ENCODE measurements at regions not wholly inside any gene's neighbourhood (a gene's known extent, or its start where the extent isn't known, plus 50 kb on each side); places are given as distances from the start of the nearest gene placed in this dataset.

- no peak for TF ChIP-seq EZH2 (IDR thresholded peaks at IDR 0.05; ENCODE audit: borderline replicate concordance, low read length)
- no peak for TF ChIP-seq CTCF (IDR thresholded peaks at IDR 0.05; ENCODE audit: low read length)
These were observed 333.1 kb upstream of the NUDT12 start for GRCh38 chr5:103895738-103896137.
